Stimulated activated effector memory CD8-positive, alpha-beta T cell treated with anti-CD3 and anti-CD28 coated beads, Interleukin-12 subunit alpha, Interleukin-12 subunit beta, amount 100 ng/mL, for 72 hours (primary cell): ENCODE measurements at regions not wholly inside any gene's neighbourhood (a gene's known extent, or its start where the extent isn't known, plus 50 kb on each side); places are given as distances from the start of the nearest gene placed in this dataset.

ENCODE experiments used
- ATAC-seq: fragments of 150-1000 bp; cut with Tn5 transposase; 2 replicates; pipeline ENCODE4 v1.10.0; 2021
- DNase-seq, 2 donors: peaks; one replicate each; pipeline ENCODE4 v3.0.0; 2021 to 2022; ENCODE audit warnings: low spot score in 2 of 2
- H3K27ac Mint-ChIP-seq: one replicate; pipeline ENCODE4 v1.8.0; 2022; ENCODE audit warnings: mild to moderate bottlenecking, mixed read lengths
- H3K36me3 Mint-ChIP-seq: one replicate; pipeline ENCODE4 v1.8.0; 2022; ENCODE audit warnings: mild to moderate bottlenecking, mixed read lengths
- H3K4me1 Mint-ChIP-seq: one replicate; pipeline ENCODE4 v1.8.0; 2022; ENCODE audit warnings: mixed read lengths
- H3K4me3 Mint-ChIP-seq: one replicate; pipeline ENCODE4 v1.8.0; 2022; ENCODE audit warnings: mild to moderate bottlenecking, mixed read lengths
- H3K9me3 Mint-ChIP-seq: one replicate; pipeline ENCODE4 v1.8.0; 2022; ENCODE audit warnings: mixed read lengths

DNA sequence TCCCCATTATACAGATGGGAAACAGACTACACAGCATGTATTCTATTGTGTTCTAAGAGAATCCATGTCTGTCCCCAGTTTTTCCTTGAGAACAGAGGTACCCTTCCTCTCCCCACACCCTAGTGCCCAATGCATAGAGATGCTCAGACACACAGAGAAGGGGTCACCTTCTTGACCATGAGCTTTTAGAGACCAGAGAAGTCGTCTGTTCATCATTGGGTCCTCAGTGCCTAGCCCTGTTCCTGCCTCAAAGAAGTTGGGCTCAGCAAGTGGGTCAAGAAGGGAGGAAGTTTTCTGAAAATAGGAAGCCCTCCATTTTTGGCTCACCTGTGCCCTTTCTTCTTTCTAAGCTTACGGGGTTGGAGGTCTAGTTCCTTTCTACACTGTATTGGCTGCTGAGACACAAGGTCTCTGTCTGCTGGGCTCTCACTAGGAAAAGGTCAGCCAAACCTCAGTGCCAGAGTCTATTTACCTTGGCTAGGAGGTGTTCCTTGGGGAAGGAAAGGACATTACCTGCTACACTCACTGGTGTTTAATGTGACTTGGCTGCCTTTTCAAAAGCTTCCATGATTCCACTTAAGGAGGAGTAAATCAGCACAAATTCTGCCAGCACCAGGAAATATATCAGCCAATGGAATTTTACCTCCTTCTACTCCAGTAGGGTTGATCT is 198.5 kb upstream of the PWP1 start:
- H3K4me3 Mint-ChIP-seq = no peak overlapping the region
- no peaks in the 10 kb centered on the region for H3K36me3 Mint-ChIP-seq
- DNase-seq = no peak
- H3K4me1 Mint-ChIP-seq = peaks cover 45% of the 10 kb centered on the region
- no peak for ATAC-seq
- no peak overlapping the region for H3K27ac Mint-ChIP-seq
- no peaks in the 10 kb centered on the region for H3K9me3 Mint-ChIP-seq

DNA sequence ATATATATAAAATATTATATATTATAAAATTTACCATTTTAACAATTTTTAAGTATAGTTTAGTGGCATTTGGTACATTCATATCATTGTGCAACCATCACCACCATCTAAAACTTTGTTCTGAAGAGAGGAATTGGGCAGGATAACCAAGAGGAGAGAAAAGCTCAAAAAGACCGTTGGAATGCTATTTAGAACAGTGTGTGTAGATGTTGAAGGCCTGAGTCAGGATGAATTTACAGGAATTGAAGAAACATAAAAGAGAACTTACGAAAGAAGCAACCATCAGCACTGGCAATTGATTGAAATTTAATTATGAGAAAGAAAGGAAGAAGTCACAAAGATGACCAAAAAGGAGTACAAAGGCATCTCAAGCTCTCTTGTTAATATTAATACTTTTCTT is 196.9 kb upstream of the PWP1 start:
- DNase-seq = no peak
- H3K4me3 Mint-ChIP-seq = no peak overlapping the region
- no peak for ATAC-seq
- H3K36me3 Mint-ChIP-seq = no peaks in the 10 kb centered on the region
- H3K27ac Mint-ChIP-seq = no peak overlapping the region
- peaks cover 46% of the 10 kb centered on the region for H3K4me1 Mint-ChIP-seq
- no peaks in the 10 kb centered on the region for H3K9me3 Mint-ChIP-seq

DNA sequence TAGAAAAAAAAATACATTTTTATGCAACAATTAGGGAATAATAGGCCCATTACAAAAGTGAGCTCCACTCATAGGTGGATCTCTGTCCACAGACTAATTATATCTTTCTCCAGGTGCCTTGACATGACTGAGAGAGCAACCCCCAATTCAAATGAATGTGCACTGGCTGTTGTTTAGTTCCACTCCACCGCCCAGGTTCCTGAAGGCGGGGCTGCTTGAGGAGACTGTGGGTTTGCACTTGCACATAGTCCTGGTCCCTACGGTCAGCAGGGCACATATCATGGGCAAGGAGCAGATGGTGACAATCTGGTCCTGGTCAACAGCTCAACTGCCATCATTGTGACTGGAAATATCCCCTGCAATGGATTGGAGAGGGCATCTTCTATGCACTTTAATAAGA is 195.6 kb upstream of the PWP1 start:
- H3K4me3 Mint-ChIP-seq = no peak overlapping the region

DNA sequence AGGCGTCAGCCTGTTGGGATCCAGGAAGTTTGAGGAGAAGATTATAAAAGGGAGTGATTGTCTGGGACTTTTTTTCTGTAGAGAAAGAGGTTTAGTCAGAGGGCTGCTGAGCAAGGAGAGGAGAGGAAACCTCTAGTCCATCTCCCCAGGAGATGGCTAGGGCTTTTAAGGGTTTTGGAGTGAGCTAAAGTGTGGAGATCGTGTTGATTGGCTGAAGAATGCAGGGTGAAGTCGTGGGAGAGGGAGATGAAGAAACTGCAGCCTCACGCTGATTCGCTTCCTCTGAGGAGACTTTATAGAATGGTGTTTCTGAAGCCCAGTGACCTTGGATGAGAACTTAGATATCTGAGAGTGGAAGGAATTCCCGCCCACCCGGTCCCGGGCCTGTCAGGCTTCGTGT is 193.7 kb upstream of the PWP1 start:
- DNase-seq = no peak
- H3K27ac Mint-ChIP-seq = no peak overlapping the region
- H3K9me3 Mint-ChIP-seq = no peaks in the 10 kb centered on the region
- H3K36me3 Mint-ChIP-seq = no peaks in the 10 kb centered on the region
- peaks cover 24% of the 10 kb centered on the region for H3K4me1 Mint-ChIP-seq
- ATAC-seq = no peak
- H3K4me3 Mint-ChIP-seq = no peak overlapping the region

More for the DNA sequence above, 195.6 kb upstream of the PWP1 start:
- Mint-ChIP-seq H3K36me3 (no peaks in the 10 kb centered on the region), H3K27ac (no peak overlapping the region), H3K4me1 (peaks cover 39% of the 10 kb centered on the region), H3K9me3 (no peaks in the 10 kb centered on the region)
- no peak for DNase-seq
- ATAC-seq = no peak

DNA sequence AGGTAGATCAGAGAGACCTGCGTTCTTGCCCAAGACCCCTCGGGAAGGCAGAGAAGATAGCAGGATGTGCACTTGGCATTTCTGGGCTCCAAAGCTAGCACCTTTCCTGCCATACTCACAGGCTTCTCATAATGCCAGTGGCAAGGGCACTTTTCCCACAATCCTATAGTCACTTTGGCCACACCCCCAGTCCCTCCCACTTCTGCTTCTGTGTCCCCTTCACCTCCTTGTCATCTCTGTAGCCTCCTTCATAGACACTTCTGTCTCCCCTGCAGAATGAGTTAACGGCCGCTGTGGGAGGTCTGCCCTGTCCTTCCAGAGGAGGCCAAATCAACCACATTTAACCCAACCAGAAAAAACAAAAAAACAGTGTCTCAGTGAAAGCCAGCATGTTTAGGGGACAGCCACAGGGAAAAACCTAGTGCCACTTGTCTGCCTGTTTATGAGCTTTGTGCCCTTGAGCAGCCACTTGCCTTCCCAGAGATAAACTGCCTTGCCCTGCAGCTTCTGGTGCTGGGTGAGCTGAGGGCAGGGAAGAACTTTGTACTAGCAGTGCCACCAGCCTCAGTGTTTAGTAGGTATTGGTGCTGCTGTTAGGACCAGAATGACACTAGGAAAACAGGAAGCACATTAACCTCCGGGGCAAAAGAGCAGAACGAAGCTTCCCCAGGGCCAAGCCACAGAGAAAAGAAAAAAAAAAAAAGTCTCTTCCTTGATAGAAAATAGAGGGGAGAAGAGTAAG is 193.0 kb upstream of the PWP1 start:
- ATAC-seq (no peak), DNase-seq (no peak)
- H3K4me1 Mint-ChIP-seq = peaks cover 20% of the 10 kb centered on the region
- peak overlapping the region; percentile 73 for H3K27ac Mint-ChIP-seq
- no peaks in the 10 kb centered on the region for H3K36me3 Mint-ChIP-seq
- no peak overlapping the region for H3K4me3 Mint-ChIP-seq
- H3K9me3 Mint-ChIP-seq = no peaks in the 10 kb centered on the region

DNA sequence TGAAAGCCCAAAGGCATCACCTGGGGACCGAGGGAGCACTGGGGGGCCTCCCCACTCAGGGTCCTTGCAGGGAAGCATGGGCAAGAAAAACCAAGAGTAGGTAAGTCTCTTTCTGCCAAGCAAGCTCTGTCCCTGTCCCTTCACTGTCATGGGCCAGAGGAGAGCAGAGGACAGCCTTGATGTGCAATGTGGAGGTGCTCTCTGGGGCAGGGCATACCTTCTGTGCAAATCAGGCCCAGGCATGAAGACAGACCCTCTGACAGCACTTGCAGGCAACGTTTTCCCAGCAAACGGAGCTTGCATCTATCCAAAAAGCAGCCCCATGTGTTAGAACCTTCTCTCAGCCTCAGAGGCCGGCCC is 192.5 kb upstream of the PWP1 start:
- DNase-seq = no peak

DNA sequence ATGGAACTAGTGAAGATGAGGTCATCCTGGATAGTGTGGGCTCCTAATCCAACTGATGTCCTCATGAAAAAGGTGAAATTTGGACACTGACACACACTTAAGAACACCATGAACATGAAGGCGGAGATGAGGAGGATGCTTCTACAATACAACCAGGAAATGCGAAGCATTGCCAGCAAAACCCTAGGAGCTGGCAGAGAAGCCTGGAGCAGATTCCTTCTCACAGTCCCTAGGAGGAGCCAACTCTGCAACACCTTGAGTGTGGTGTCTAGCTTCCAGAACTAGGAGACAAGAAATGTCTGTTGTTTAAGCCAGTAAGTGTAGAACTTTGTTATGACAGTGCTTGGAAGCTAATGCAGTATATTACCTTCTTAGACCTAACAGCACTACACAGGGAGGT is 191.9 kb upstream of the PWP1 start:
- H3K4me1 Mint-ChIP-seq = peaks cover 16% of the 10 kb centered on the region
- DNase-seq (no peak), ATAC-seq (no peak)
- no peak overlapping the region for H3K4me3 Mint-ChIP-seq
- H3K27ac Mint-ChIP-seq = no peak overlapping the region
- H3K36me3 Mint-ChIP-seq = no peaks in the 10 kb centered on the region
- no peaks in the 10 kb centered on the region for H3K9me3 Mint-ChIP-seq

More for the DNA sequence above, 192.5 kb upstream of the PWP1 start:
- Mint-ChIP-seq H3K36me3 (no peaks in the 10 kb centered on the region), H3K4me3 (no peak overlapping the region), H3K27ac (peak overlapping the region; percentile 73), H3K4me1 (peaks cover 16% of the 10 kb centered on the region), H3K9me3 (no peaks in the 10 kb centered on the region)
- ATAC-seq = no peak

DNA sequence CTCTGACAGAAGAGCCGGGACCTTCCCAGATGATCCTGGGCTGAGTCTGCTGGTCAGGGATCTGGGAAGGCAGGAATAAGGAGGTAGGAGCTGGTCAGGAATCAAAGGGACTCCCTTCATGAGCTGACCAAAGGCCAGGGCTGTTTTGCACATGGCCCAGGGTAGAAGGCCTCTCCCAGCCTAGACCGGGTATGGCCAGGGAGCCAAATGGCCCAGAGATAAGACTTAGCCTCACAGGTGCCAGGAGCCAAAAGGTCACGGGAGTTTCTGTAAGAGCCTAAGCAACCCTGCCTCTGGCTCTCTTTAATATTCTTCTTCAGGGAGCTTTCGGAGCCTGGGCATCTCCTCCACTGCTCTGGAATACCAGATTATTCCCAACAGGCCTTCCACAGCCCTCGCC is 191.3 kb upstream of the PWP1 start:
- DNase-seq (no peak), ATAC-seq (no peak)
- Mint-ChIP-seq H3K9me3 (no peaks in the 10 kb centered on the region), H3K36me3 (no peaks in the 10 kb centered on the region), H3K4me3 (no peak overlapping the region), H3K4me1 (peaks cover 16% of the 10 kb centered on the region), H3K27ac (no peak overlapping the region)

DNA sequence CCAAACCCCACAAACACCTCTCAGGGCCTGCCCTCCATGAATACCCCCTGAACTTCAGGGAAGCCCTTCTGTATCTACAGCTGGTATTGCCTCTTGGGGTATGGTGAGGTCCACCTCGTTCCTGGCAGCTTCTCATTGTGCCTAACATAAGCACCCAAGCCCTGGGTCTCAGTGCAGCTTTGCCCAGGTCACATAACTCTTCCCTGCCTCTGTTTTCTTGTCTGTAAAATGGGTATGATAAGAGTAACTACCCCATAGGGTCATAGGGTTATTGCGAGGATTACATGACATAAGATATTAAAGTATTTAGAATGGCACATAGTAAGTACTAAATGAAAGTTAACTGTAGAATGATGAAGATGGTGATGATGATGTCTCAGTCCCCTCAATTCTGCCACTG is 190.0 kb upstream of the PWP1 start:
- ATAC-seq = no peak
- H3K36me3 Mint-ChIP-seq = no peaks in the 10 kb centered on the region
- no peak overlapping the region for H3K4me3 Mint-ChIP-seq

DNA sequence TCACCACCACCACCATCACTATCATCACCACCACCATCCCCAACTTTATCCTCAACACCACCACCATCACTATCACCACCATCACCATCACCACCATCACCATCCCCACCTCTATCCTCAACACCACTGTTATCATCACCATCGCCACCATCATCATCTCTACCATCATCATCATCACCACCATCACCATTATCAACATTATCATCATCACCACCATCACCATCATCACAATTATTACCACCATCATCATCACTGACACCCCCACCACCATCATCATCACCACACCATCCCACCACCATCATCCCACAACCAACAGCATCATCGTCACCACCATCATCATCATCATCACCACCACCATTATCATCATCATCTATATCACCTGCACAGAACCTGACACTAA is 188.4 kb upstream of the PWP1 start:
- Mint-ChIP-seq H3K4me3 (no peak overlapping the region), H3K27ac (no peak overlapping the region), H3K9me3 (no peaks in the 10 kb centered on the region), H3K4me1 (peaks cover 30% of the 10 kb centered on the region), H3K36me3 (no peaks in the 10 kb centered on the region)
- DNase-seq (no peak), ATAC-seq (no peak)

More for the DNA sequence above, 190.0 kb upstream of the PWP1 start:
- Mint-ChIP-seq H3K27ac (no peak overlapping the region), H3K4me1 (peaks cover 24% of the 10 kb centered on the region), H3K9me3 (no peaks in the 10 kb centered on the region)
- DNase-seq = no peak

DNA sequence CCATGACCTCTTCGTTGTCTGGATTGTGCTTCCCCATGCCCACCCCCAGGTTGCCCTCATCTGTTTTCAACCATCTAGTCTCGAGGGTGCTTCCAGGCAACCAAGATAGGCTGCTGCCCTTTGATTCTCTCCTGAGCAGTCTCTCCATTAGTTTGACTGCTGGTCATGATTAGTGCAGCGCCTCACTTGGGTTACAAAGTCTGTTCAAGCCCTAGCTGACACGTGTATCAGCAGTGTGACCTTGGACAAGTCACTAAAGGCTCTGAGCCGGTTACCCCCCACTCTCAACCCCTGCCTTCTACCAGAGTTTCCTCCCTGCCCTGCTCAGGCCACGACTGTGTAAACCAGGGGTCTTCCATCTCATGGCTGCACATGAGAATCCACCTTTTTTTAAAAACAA is 185.3 kb upstream of the PWP1 start:
- Mint-ChIP-seq H3K36me3 (no peaks in the 10 kb centered on the region), H3K4me3 (no peak overlapping the region), H3K4me1 (peaks cover 21% of the 10 kb centered on the region), H3K9me3 (no peaks in the 10 kb centered on the region), H3K27ac (no peak overlapping the region)
- ATAC-seq = no peak
- no peak for DNase-seq

DNA sequence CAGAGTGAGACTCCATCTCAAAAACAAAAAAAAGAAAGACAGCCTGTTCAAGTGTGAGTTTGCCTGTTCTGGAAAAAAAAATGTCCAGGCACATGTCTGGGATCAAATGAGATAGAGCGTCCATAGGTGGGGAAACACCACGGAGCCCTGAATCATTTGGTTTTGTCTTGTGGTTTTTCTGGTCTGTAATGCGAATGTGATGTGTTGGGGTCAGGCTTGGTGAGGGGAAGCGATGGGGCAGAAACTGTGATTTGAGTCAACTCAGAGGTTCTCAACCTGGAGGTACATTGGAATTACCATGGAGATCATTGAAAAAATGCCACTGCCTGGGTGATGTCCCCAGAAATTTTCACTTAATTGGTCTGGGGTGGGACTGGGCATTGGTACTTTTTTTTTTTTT is 183.9 kb upstream of the PWP1 start:
- no peak overlapping the region for H3K27ac Mint-ChIP-seq
- ATAC-seq = peak; percentile 70
- H3K4me1 Mint-ChIP-seq = peaks cover 21% of the 10 kb centered on the region
- H3K36me3 Mint-ChIP-seq = no peaks in the 10 kb centered on the region
- H3K4me3 Mint-ChIP-seq = no peak overlapping the region
- no peaks in the 10 kb centered on the region for H3K9me3 Mint-ChIP-seq
- DNase-seq = no peak

DNA sequence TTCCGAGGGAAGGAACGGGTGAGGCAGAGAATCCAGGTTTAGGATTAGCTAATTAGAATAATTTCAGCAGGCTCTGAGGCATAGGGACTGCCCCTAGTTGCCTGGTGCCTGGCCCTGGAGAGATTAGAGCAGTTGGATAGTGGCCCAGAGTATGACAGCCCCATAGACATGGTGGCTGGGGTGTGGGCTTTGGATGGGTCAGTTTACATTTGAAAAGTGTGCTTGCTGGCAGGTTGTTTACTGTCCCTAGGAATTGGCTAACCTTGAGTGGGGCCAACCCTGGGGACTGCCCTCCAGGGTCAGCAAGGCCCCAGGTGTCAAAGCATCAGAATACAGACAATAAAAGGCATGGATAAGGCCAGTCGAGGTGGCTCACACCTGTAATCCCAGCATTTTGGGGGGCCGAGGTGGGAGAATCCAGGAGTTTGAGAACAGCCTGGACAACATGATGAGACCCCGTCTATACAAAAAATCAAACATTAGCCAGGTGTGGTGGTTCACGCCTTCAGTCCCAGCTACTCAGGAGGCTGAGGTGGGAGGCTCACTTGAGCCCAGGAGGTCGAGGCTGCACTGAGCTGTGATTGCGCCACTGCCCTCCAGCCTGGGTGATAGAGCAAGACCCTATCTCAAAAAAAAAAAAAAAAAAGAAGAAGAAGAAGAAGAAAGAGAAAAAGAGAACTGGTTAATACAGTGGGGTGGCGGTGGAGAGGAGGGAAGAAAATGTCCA is 182.3 kb upstream of the PWP1 start:
- Mint-ChIP-seq H3K27ac (no peak overlapping the region), H3K9me3 (no peaks in the 10 kb centered on the region), H3K36me3 (no peaks in the 10 kb centered on the region), H3K4me3 (no peak overlapping the region), H3K4me1 (peaks cover 27% of the 10 kb centered on the region)
- no peak for DNase-seq
- no peak for ATAC-seq

DNA sequence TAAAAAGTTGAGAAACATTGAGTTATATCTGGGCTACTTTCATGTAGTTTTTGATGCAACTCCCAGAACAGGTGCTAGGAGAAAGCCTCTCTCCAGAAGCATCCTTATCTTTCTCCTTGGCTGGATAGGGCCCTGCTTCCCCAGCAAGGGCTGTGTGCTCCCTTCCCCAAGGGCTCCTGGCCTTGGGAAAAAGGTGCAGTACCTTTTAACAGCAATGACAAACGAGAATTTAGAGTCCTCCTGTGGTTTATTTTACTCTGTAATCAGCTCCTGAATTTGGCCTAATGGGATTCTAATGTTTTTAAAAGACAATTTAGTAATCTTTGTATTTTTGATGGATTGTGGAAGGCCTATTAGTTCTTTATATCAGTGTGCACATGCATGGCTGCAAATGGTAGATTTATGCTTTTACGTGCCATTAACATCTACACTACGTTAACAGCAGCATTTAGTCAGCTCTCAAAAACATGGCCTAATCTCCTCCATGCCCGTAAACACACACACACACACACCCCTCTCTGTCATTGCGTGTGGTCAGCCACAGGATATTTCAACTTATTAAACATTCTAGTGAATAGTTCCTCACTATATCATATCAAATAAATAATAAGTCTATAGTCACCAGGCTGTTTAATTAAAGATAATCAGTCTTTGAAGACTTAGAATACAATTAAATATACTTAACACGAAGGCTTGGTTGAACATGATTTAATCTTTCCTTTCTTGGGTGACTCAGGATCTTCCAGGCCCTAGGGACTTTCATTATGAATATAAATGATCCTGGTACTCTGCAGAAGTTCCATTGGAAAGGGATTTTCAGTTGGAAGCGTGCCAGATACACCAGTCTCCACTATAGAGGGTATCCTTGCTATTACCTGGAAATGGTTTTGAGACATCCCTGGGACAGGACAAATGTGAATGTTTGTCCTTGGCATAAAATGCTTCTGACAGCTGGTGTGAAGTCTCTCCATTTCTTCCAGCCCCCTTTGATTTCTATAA is 181.4 kb upstream of the PWP1 start:
- H3K4me3 Mint-ChIP-seq = no peak overlapping the region
- H3K9me3 Mint-ChIP-seq = no peaks in the 10 kb centered on the region
- peaks cover 27% of the 10 kb centered on the region for H3K4me1 Mint-ChIP-seq
- ATAC-seq (no peak), DNase-seq (no peak)
- H3K36me3 Mint-ChIP-seq = no peaks in the 10 kb centered on the region
- no peak overlapping the region for H3K27ac Mint-ChIP-seq

DNA sequence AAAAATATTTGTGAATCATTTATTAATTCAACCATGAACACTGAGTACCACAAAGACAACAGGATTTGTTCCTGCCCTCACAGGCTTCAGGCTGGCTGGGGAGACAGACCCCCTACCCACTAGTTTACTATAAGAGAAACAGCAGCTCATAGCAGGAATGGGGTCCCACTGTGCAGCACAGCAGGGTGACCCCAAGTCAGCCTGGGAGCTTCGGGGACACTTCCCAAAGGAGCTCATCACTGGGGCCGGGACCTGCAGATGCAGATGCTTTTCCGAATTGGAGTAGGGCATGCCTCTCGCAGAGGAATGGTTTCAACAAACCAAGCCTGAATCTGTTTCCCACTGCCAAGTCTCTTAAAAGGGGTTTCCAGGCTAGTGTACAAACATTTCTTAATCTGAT is 176.2 kb upstream of the PWP1 start:
- no peak overlapping the region for H3K4me3 Mint-ChIP-seq
- no peaks in the 10 kb centered on the region for H3K9me3 Mint-ChIP-seq
- H3K4me1 Mint-ChIP-seq = peaks cover 13% of the 10 kb centered on the region
- no peak for ATAC-seq
- no peaks in the 10 kb centered on the region for H3K36me3 Mint-ChIP-seq
- no peak for DNase-seq
- no peak overlapping the region for H3K27ac Mint-ChIP-seq
